ENCODE measurements at regions not wholly inside any gene's neighbourhood (a gene's known extent, or its start where the extent isn't known, plus 50 kb on each side); places are given as distances from the start of the nearest gene placed in this dataset.
A peak's percentile ranks its signal among the peaks of the same experiment; 100 is the strongest.

DNA sequence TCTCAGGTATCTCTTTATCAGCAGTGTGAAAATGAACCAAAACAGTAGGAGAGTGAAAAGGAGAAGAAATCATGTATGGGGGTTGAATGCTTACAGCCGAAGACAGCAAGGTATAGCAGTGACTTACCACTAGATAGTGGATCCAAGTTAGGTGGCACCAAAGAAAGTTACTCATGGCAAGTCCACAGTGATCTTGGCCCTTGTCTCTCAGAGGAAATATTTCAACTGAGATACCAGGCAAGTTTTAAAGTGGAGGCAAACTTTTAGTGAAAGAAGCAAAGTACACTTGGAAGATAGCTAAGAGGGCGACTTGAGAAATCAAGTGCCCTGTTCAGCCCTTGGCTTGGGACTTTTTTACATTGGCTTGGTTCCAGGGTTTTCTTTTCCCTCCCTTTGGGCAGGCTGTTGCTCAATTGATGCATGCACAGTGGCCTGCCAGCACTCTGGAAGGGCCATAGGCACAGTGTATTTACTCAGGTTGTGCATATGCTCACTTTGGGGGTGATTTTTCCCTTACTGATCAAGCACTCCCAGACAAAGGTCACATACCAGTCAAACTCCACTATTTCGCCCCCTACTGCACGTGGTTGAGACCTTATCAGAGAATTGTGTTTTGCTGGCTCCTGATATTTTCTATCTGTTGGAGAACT is 329.5 kb upstream of the KHDRBS2 start:
- Histone ChIP-seq H3K36me3 (ENCODE audit: insufficient read depth) (0 out of 2 replicates have a peak, but pooled peaks cover 5% of the 10 kb centered on the region), H3K79me2 (replicated peaks; ENCODE audit: insufficient read depth) (no peaks in the 10 kb centered on the region), H2AFZ (no peak overlapping the region), H3K4me3 (no peak overlapping the region), H3F3A (replicated peaks; ENCODE audit: low read depth) (no peaks in the 10 kb centered on the region), H3K4me1 (ENCODE audit: insufficient read depth) (peaks cover 6% of the 10 kb centered on the region; the same call in 1 of the 2 replicates), H3K9me2 (ENCODE audit: insufficient read depth) (peaks cover 27% of the 10 kb centered on the region), H3K27me3 (ENCODE audit: insufficient read depth) (no peaks in the 10 kb centered on the region), H3K4me2 (no peak overlapping the region), H4K20me1 (replicated peaks; ENCODE audit: insufficient read depth) (no peaks in the 10 kb centered on the region), H3K27ac (ENCODE audit: low read depth) (no peak overlapping the region)
- DNase-seq (ENCODE audit: low spot score) (peak; percentile 2), ATAC-seq (no peak)
- peaks cover 3% of the 10 kb centered on the region; the same call in 1 of the 3 replicates for H3K4me1 Mint-ChIP-seq
- TF ChIP-seq, protein P1, sequence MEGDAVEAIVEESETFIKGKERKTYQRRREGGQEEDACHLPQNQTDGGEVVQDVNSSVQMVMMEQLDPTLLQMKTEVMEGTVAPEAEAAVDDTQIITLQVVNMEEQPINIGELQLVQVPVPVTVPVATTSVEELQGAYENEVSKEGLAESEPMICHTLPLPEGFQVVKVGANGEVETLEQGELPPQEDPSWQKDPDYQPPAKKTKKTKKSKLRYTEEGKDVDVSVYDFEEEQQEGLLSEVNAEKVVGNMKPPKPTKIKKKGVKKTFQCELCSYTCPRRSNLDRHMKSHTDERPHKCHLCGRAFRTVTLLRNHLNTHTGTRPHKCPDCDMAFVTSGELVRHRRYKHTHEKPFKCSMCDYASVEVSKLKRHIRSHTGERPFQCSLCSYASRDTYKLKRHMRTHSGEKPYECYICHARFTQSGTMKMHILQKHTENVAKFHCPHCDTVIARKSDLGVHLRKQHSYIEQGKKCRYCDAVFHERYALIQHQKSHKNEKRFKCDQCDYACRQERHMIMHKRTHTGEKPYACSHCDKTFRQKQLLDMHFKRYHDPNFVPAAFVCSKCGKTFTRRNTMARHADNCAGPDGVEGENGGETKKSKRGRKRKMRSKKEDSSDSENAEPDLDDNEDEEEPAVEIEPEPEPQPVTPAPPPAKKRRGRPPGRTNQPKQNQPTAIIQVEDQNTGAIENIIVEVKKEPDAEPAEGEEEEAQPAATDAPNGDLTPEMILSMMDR (conservative IDR thresholded peaks at IDR 0.05; ENCODE audit: low read depth in 2 of 2): peak in 1 of 2 experiments; percentile 32; a peak in 1 of 4 replicates
- TF ChIP-seq EZH2 (IDR thresholded peaks at IDR 0.05; ENCODE audit: low read depth, unreplicated experiment) (no peak), ZNF114 (CRISPR knock-in tag; IDR thresholded peaks at IDR 0.05) (no peak), CREB1 (CRISPR knock-in tag; IDR thresholded peaks at IDR 0.05; ENCODE audit: low read depth) (no peak), NANOG (IDR thresholded peaks at IDR 0.05; ENCODE audit: borderline replicate concordance) (no peak), JUNB (IDR thresholded peaks at IDR 0.05; ENCODE audit: unreplicated experiment) (no peak), ZNF331 (CRISPR knock-in tag; IDR thresholded peaks at IDR 0.05; ENCODE audit: low read depth) (no peak)
- H3K27ac Mint-ChIP-seq: no peak overlapping the region
- H3K27me3 Mint-ChIP-seq (ENCODE audit: insufficient read depth, low read depth, poor library complexity): no peaks in the 10 kb centered on the region
- H3K4me3 Mint-ChIP-seq: no peak overlapping the region
- peaks cover 44% of the 10 kb centered on the region for H3K9me3 Mint-ChIP-seq
- peaks cover 39% of the 10 kb centered on the region for H3K36me3 Mint-ChIP-seq (ENCODE audit: low read depth)

- H2AFZ ChIP-seq: no peak overlapping the region
- H3K4me3 Mint-ChIP-seq: no peak overlapping the region
- peaks cover 49% of the 10 kb centered on the region for H3K9me3 Mint-ChIP-seq
- no peak overlapping the region for H3K4me3 ChIP-seq
- peaks cover 46% of the 10 kb centered on the region for H3K36me3 Mint-ChIP-seq (ENCODE audit: low read depth)
- no peaks in the 10 kb centered on the region for H3K27me3 ChIP-seq (ENCODE audit: insufficient read depth)
- H3K27ac Mint-ChIP-seq: no peak overlapping the region
- DNase-seq (ENCODE audit: low spot score) (peak; percentile 9), ATAC-seq (no peak)
- H3K4me1 Mint-ChIP-seq: peaks cover 11% of the 10 kb centered on the region; the same call in 2 of the 3 replicates
- 0 out of 2 replicates have a peak, but pooled peaks cover 5% of the 10 kb centered on the region for H3K36me3 ChIP-seq (ENCODE audit: insufficient read depth)
- H3K9me2 ChIP-seq (ENCODE audit: insufficient read depth): peaks cover 30% of the 10 kb centered on the region
- H3K79me2 ChIP-seq (replicated peaks; ENCODE audit: insufficient read depth): no peaks in the 10 kb centered on the region
- H3K4me1 ChIP-seq (ENCODE audit: insufficient read depth): peaks cover 6% of the 10 kb centered on the region; the same call in 1 of the 2 replicates
- no peaks in the 10 kb centered on the region for H3F3A ChIP-seq (replicated peaks; ENCODE audit: low read depth)
- H3K27me3 Mint-ChIP-seq (ENCODE audit: insufficient read depth, low read depth, poor library complexity): no peaks in the 10 kb centered on the region
- no peaks in the 10 kb centered on the region for H4K20me1 ChIP-seq (replicated peaks; ENCODE audit: insufficient read depth)
- H3K4me2 ChIP-seq: no peak overlapping the region
- TF ChIP-seq POLR2AphosphoS5 (IDR thresholded peaks at IDR 0.05; ENCODE audit: low read depth) (no peak), REST (IDR thresholded peaks at IDR 0.05; ENCODE audit: unreplicated experiment) (no peak), ZNF331 (CRISPR knock-in tag; IDR thresholded peaks at IDR 0.05; ENCODE audit: low read depth) (no peak)
- TF ChIP-seq, protein P1 (conservative IDR thresholded peaks at IDR 0.05; ENCODE audit: low read depth in 2 of 2): peak; percentile 33 to 41
- H3K27ac ChIP-seq (ENCODE audit: low read depth): no peak overlapping the region
Observed at GRCh38 chr6:62614442-62614841, 328.4 kb upstream of the KHDRBS2 start.

Data from GM23338 (cell line).